Osteoblast (primary cell): ENCODE measurements at regions not wholly inside any gene's neighbourhood (a gene's known extent, or its start where the extent isn't known, plus 50 kb on each side); places are given as distances from the start of the nearest gene placed in this dataset.
"Not testable (repeated sequence)": the region's sequence is repeated elsewhere in the genome, so short reads cannot be mapped to it uniquely, and the experiment has no call there.

Experiments
- DNase-seq: peaks from one replicate; pipeline ENCODE4 v3.0.0; 2011; ENCODE audit warnings: low spot score, mixed read lengths; ENCODE audit not compliant: insufficient read length; ENCODE audit errors: missing footprints
- H2AFZ ChIP-seq: 2 replicates; pipeline ENCODE4 v1.6.0; 2011; ENCODE audit warnings: mild to moderate bottlenecking, low read length
- H3K27ac ChIP-seq: 2 replicates; pipeline ENCODE4 v1.5.1; 2011; ENCODE audit warnings: mild to moderate bottlenecking, low read depth, low read length, moderate library complexity
- H3K27me3 ChIP-seq: 2 replicates; pipeline ENCODE4 v1.6.0; 2012; ENCODE audit warnings: mild to moderate bottlenecking, control low read depth, inconsistent platforms, low read length, moderate library complexity; ENCODE audit not compliant: insufficient read depth
- H3K36me3 ChIP-seq: 2 replicates; pipeline ENCODE4 v1.5.1; 2011; ENCODE audit warnings: mild to moderate bottlenecking, low read length, control low read depth, moderate library complexity; ENCODE audit not compliant: insufficient read depth
- H3K4me1 ChIP-seq: 2 replicates; pipeline ENCODE4 v1.5.1; 2011; ENCODE audit warnings: mild to moderate bottlenecking, low read length, control low read depth, moderate library complexity; ENCODE audit not compliant: insufficient read depth
- H3K4me2 ChIP-seq: 2 replicates; pipeline ENCODE4 v1.6.0; 2011; ENCODE audit warnings: mild to moderate bottlenecking, low read length; ENCODE audit not compliant: insufficient read depth
- H3K4me3 ChIP-seq: fragments of 200-600 bp; sonication (generic); 3 replicates; pipeline ENCODE4 v1.5.1; 2012; ENCODE audit warnings: mild to moderate bottlenecking, low read length, inconsistent platforms; ENCODE audit not compliant: insufficient read depth
- H3K79me2 ChIP-seq: 2 replicates; pipeline ENCODE4 v1.6.0; 2012; ENCODE audit warnings: mild to moderate bottlenecking, low read length, control low read depth, inconsistent platforms; ENCODE audit not compliant: insufficient read depth
- H3K9me3 ChIP-seq: 2 replicates; pipeline ENCODE4 v1.5.1; 2011; ENCODE audit warnings: low read depth, low read length, control low read depth
- H4K20me1 ChIP-seq: 2 replicates; pipeline ENCODE4 v1.6.0; 2012; ENCODE audit warnings: mild to moderate bottlenecking, low read length, control low read depth; ENCODE audit not compliant: insufficient read depth
- TF ChIP-seq, protein P1 (sequence below): IDR thresholded peaks from 2 replicates; pipeline ENCODE4 v1.5.1; 2011; ENCODE audit warnings: mild to moderate bottlenecking, low read depth, low read length, moderate library complexity; ENCODE audit errors: extremely low read depth

DNA sequence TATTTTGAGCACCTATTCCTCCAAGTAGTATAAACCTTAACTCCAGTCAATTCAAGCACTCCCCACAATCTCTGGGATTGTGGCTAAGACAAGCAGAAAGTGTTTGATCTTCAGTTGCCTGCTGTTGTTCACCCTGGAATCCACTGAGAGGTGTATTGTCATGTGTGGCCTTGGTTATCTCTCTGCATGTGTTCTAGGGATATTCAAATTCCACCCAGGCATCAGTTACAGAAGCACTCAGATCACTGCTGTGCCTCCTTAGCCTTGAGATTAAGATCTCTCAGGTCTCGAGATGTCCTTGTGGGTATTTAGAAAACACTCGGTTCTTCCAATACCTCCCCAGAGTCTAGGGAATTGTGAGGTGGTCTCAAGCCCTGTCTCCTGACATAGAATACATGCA is 213.3 kb downstream of the SMARCA1 start:
- no peaks in the 10 kb centered on the region for H4K20me1 ChIP-seq
- no peak overlapping the region for H3K4me3 ChIP-seq
- no peaks in the 10 kb centered on the region for H3K9me3 ChIP-seq
- no peak overlapping the region for H3K4me2 ChIP-seq
- H3K79me2 ChIP-seq, result no peaks in the 10 kb centered on the region
- H3K36me3 ChIP-seq, result no peaks in the 10 kb centered on the region
- no peak for DNase-seq
- TF ChIP-seq, protein P1, sequence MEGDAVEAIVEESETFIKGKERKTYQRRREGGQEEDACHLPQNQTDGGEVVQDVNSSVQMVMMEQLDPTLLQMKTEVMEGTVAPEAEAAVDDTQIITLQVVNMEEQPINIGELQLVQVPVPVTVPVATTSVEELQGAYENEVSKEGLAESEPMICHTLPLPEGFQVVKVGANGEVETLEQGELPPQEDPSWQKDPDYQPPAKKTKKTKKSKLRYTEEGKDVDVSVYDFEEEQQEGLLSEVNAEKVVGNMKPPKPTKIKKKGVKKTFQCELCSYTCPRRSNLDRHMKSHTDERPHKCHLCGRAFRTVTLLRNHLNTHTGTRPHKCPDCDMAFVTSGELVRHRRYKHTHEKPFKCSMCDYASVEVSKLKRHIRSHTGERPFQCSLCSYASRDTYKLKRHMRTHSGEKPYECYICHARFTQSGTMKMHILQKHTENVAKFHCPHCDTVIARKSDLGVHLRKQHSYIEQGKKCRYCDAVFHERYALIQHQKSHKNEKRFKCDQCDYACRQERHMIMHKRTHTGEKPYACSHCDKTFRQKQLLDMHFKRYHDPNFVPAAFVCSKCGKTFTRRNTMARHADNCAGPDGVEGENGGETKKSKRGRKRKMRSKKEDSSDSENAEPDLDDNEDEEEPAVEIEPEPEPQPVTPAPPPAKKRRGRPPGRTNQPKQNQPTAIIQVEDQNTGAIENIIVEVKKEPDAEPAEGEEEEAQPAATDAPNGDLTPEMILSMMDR, result no peak
- no peak overlapping the region for H2AFZ ChIP-seq
- no peaks in the 10 kb centered on the region for H3K27me3 ChIP-seq
- H3K4me1 ChIP-seq, result no peaks in the 10 kb centered on the region
- H3K27ac ChIP-seq, result no peak overlapping the region

DNA sequence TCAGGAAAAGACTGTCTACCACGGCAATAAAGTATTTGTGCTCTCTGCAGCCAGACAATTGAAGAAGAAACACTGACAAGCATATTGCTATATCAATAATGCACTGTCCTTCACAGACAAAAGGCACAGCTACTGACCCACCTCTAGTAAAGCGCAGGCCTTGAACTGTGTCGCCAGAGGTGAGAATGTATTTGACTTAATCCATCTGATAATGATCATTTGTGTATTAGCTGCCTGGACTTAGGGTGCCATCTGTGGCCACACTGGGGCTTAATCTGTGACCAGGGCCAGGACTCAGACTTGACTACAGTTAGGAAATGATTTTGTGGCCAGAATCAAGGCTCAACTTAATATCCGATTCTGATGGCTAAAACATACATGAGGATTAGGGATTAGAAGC is 260.4 kb downstream of the SMARCA1 start:
- H4K20me1 ChIP-seq, result no peaks in the 10 kb centered on the region
- H3K4me1 ChIP-seq, result no peaks in the 10 kb centered on the region
- H3K4me2 ChIP-seq, result no peak overlapping the region
- no peaks in the 10 kb centered on the region for H3K36me3 ChIP-seq
- H2AFZ ChIP-seq, result no peak overlapping the region
- no peak overlapping the region for H3K4me3 ChIP-seq
- no peak overlapping the region for H3K27ac ChIP-seq
- TF ChIP-seq, protein P1, result no peak
- no peaks in the 10 kb centered on the region for H3K27me3 ChIP-seq
- H3K9me3 ChIP-seq, result no peaks in the 10 kb centered on the region
- no peak for DNase-seq
- no peaks in the 10 kb centered on the region for H3K79me2 ChIP-seq

DNA sequence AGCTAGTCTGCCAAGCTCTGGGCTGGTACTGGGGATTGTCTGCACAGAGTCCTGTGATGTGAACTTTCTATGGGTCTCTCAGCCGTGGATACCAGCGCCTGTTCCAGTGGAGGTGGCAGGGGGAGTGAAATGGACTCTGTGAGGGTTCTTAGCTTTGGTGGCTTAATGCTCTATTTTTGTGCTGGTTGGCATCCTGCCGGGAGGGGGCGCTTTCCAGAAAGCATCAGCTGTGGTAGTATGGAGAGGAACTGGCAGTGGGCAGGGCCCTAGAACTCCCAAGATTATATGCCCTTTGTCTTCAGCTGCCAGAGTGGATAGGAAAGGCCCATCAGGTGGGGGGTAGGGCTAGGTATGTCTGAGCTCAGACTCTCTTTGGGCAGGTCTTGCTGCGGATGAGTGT is 267.8 kb downstream of the SMARCA1 start:
- not testable (repeated sequence) for H3K27ac ChIP-seq, DNase-seq

DNA sequence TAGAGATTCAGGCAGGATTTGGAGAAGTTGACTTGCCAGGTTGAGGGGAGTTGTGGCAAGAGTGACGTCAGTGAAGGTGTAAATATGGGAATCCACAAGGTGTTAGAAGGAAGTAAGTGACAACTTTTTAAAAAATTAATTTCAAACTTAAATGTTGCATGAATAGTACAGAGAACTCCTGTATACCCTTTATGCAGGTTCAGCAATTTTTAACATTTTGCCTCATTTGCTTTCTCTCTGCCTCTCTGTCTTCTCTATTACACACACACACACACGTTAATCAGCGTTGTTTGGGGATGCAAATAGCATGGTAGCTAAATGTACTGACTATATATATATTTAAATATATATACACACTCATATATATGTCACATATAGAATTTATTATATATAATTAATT is 273.7 kb downstream of the SMARCA1 start:
- no peaks in the 10 kb centered on the region for H3K79me2 ChIP-seq
- H3K4me1 ChIP-seq, result no peaks in the 10 kb centered on the region
- no peaks in the 10 kb centered on the region for H3K27me3 ChIP-seq
- H3K9me3 ChIP-seq, result no peaks in the 10 kb centered on the region
- DNase-seq, result no peak
- H3K4me2 ChIP-seq, result no peak overlapping the region
- H3K4me3 ChIP-seq, result no peak overlapping the region
- H4K20me1 ChIP-seq, result no peaks in the 10 kb centered on the region
- no peaks in the 10 kb centered on the region for H3K36me3 ChIP-seq
- H2AFZ ChIP-seq, result no peak overlapping the region
- no peak overlapping the region for H3K27ac ChIP-seq
- TF ChIP-seq, protein P1, result no peak

More for the DNA sequence above, 267.8 kb downstream of the SMARCA1 start:
- H4K20me1 ChIP-seq, H3K9me3 ChIP-seq, H2AFZ ChIP-seq, H3K79me2 ChIP-seq, H3K36me3 ChIP-seq, H3K4me1 ChIP-seq, H3K4me2 ChIP-seq, H3K4me3 ChIP-seq, H3K27me3 ChIP-seq: not testable (repeated sequence)
